Common myeloid progenitor, CD34-positive (primary cell): ENCODE measurements at regions not wholly inside any gene's neighbourhood (a gene's known extent, or its start where the extent isn't known, plus 50 kb on each side); places are given as distances from the start of the nearest gene placed in this dataset.

Experiments used
- CTCF ChIA-PET: fragments of 350-600 bp; sonication (Branson Sonifier 250); formaldehyde crosslinking; loops from one replicate; lab custom pipeline; 2021; ENCODE audit warnings: antibody characterized with exemption; lab: Charles Lee
- POLR2A ChIA-PET: fragments of 350-600 bp; sonication (Branson Sonifier 250); formaldehyde crosslinking; loops from one replicate; lab custom pipeline; 2021; ENCODE audit warnings: antibody characterized with exemption; lab: Charles Lee
- DNase-seq, 3 donors: peaks; one replicate each; pipeline versions ENCODE4 v3.0.0 to v3.0.0-alpha.2; 2013
- H3K27ac ChIP-seq, 2 experiments: 1 replicate in 1 of 2; 2 replicates in 1 of 2; pipeline ENCODE4 v1.7.0; 2013; ENCODE audit warnings: inconsistent platforms in 2 of 2, low read length in 2 of 2, mild to moderate bottlenecking in 2 of 2, low read depth in 1 of 2, moderate library complexity in 1 of 2; ENCODE audit not compliant: severe bottlenecking in 2 of 2, insufficient read depth in 1 of 2, poor library complexity in 1 of 2
- H3K27me3 ChIP-seq, 5 experiments: replicated peaks in 2 of 5; 1 replicate in 3 of 5; 2 replicates in 2 of 5; pipeline versions ENCODE4 v1.6.1 to v1.7.0; 2013; ENCODE audit warnings: low read length in 4 of 5, mild to moderate bottlenecking in 2 of 5, moderate library complexity in 2 of 5, inconsistent platforms in 1 of 5; ENCODE audit not compliant: insufficient read depth in 5 of 5, control insufficient read depth in 4 of 5
- H3K36me3 ChIP-seq, 4 experiments: 1 replicate in 2 of 4; 2 replicates in 2 of 4; pipeline versions ENCODE4 v1.6.1 to v1.7.0; 2013; ENCODE audit warnings: low read length in 3 of 4, control low read depth in 1 of 4, mild to moderate bottlenecking in 1 of 4; ENCODE audit not compliant: control insufficient read depth in 4 of 4, insufficient read depth in 4 of 4
- H3K4me1 ChIP-seq, 4 experiments: 1 replicate in 3 of 4; 2 replicates in 1 of 4; pipeline versions ENCODE4 v1.6.1 to v1.7.1; 2013; ENCODE audit warnings: low read length in 3 of 4, mild to moderate bottlenecking in 3 of 4, control low read depth in 1 of 4, inconsistent platforms in 1 of 4, moderate library complexity in 1 of 4; ENCODE audit not compliant: control insufficient read depth in 4 of 4, insufficient read depth in 4 of 4; ENCODE audit errors: control extremely low read depth in 1 of 4
- H3K4me3 ChIP-seq, 7 experiments: 1 replicate in 4 of 7; 2 replicates in 3 of 7; pipeline versions ENCODE4 v1.5.1 to v1.7.0; 2013; ENCODE audit warnings: mild to moderate bottlenecking in 7 of 7, low read length in 6 of 7, moderate library complexity in 6 of 7, inconsistent platforms in 2 of 7, low read depth in 2 of 7, control low read depth in 1 of 7; ENCODE audit not compliant: insufficient read depth in 4 of 7, control insufficient read depth in 1 of 7; ENCODE audit errors: extremely low read depth in 1 of 7
- H3K9me3 ChIP-seq, 5 experiments: 1 replicate in 4 of 5; 2 replicates in 1 of 5; pipeline versions ENCODE4 v1.6.1 to v1.7.1; 2013; ENCODE audit warnings: low read length in 4 of 5, mild to moderate bottlenecking in 2 of 5, inconsistent platforms in 1 of 5, low read depth in 1 of 5, moderate library complexity in 1 of 5; ENCODE audit not compliant: control insufficient read depth in 4 of 5, insufficient read depth in 2 of 5; ENCODE audit errors: control extremely low read depth in 1 of 5
- WGBS: methylation state at CpG from one replicate; pipeline ENCODE4 v1.1.5; 2013; ENCODE audit not compliant: insufficient coverage; 5-methylcytosine and 5-hydroxymethylcytosine counted together

GRCh38 chr11:116442238-116442752 is 330.5 kb downstream of the BUD13 start:
- CTCF ChIA-PET: no interaction called here
- no peak overlapping the region for H3K27ac ChIP-seq

GRCh38 chr11:116439361-116439677 is 333.5 kb downstream of the BUD13 start:
- Histone ChIP-seq H3K4me3 (no peak overlapping the region), H3K27me3 (peaks cover 0 to 9% (median 3%) of the 10 kb centered on the region in 5 experiments), H3K4me1 (no peaks in the 10 kb centered on the region), H3K9me3 (peaks cover 0 to 8% (median 4%) of the 10 kb centered on the region in 5 experiments), H3K36me3 (no peaks in the 10 kb centered on the region), H3K27ac (no peak overlapping the region)
- CTCF ChIA-PET: no interaction called here
- no peak for DNase-seq
- POLR2A ChIA-PET: no interaction called here

More at GRCh38 chr11:116442238-116442752, 330.5 kb downstream of the BUD13 start:
- no peak for DNase-seq
- Histone ChIP-seq H3K4me1 (no peaks in the 10 kb centered on the region), H3K27me3 (peaks cover 0 to 6% (median 3%) of the 10 kb centered on the region in 5 experiments), H3K9me3 (peaks cover 0 to 8% (median 4%) of the 10 kb centered on the region in 5 experiments), H3K36me3 (no peaks in the 10 kb centered on the region), H3K4me3 (no peak overlapping the region)
- POLR2A ChIA-PET: no interaction called here

- H3K36me3 ChIP-seq: no peaks in the 10 kb centered on the region
- ChIA-PET CTCF (interaction anchor here (1.2 kb wide), 1 partner anchor 15 kb away, joined by 3 read pairs; no protein-coding TSS in a partner anchor), POLR2A (no interaction called here)
- H3K27ac ChIP-seq: no peak overlapping the region
- peaks cover 0 to 8% (median 4%) of the 10 kb centered on the region in 5 experiments for H3K9me3 ChIP-seq
- peaks cover 0 to 14% (median 3%) of the 10 kb centered on the region in 5 experiments for H3K27me3 ChIP-seq
- no peaks in the 10 kb centered on the region for H3K4me1 ChIP-seq
- H3K4me3 ChIP-seq: no peak overlapping the region
- WGBS: 78% methylated on average over 3 of the region's 6 CpGs
- DNase-seq: no peak
Measured at GRCh38 chr11:116438651-116439360, 334.0 kb downstream of the BUD13 start.

- Histone ChIP-seq H3K9me3 (peaks cover 0 to 2% (median 0%) of the 10 kb centered on the region in 5 experiments), H3K4me3 (no peak overlapping the region), H3K4me1 (no peaks in the 10 kb centered on the region), H3K27me3 (peaks cover 0 to 15% (median 2%) of the 10 kb centered on the region in 5 experiments), H3K36me3 (no peaks in the 10 kb centered on the region), H3K27ac (no peak overlapping the region)
- ChIA-PET CTCF (interaction anchor here (1.0 kb wide), 1 partner anchor 20 kb away, joined by 3 read pairs; no protein-coding TSS in a partner anchor), POLR2A (no interaction called here)
- DNase-seq: no peak
- WGBS: no CpG with 5 or more reads among the region's 2 CpGs
Measured at GRCh38 chr11:116434986-116435385, 337.8 kb downstream of the BUD13 start.

- Histone ChIP-seq H3K9me3 (no peaks in the 10 kb centered on the region), H3K4me1 (no peaks in the 10 kb centered on the region), H3K36me3 (no peaks in the 10 kb centered on the region), H3K27me3 (peaks cover 0 to 24% (median 6%) of the 10 kb centered on the region in 5 experiments), H3K4me3 (no peak overlapping the region), H3K27ac (no peak overlapping the region)
- DNase-seq: no peak
- CTCF ChIA-PET: no interaction called here
- POLR2A ChIA-PET: no interaction called here
- 98% methylated on average over 8 of the region's 9 CpGs for WGBS
Measured at GRCh38 chr11:116432301-116432700, 340.5 kb downstream of the BUD13 start.

GRCh38 chr11:116431842-116432241 is 340.9 kb downstream of the BUD13 start:
- Histone ChIP-seq H3K9me3 (no peaks in the 10 kb centered on the region), H3K27ac (no peak overlapping the region), H3K4me3 (no peak overlapping the region), H3K27me3 (peaks cover 0 to 24% (median 7%) of the 10 kb centered on the region in 5 experiments), H3K4me1 (no peaks in the 10 kb centered on the region), H3K36me3 (no peaks in the 10 kb centered on the region)
- 100% methylated on average over 1 of the region's 1 CpG for WGBS
- CTCF ChIA-PET: no interaction called here
- DNase-seq: no peak
- POLR2A ChIA-PET: no interaction called here

GRCh38 chr11:116428638-116428975 is 344.2 kb downstream of the BUD13 start:
- H3K9me3 ChIP-seq: no peaks in the 10 kb centered on the region
- 94% methylated on average over 6 of the region's 6 CpGs for WGBS
- ChIA-PET POLR2A (no interaction called here), CTCF (no interaction called here)
- no peak overlapping the region for H3K27ac ChIP-seq
- H3K4me3 ChIP-seq: no peak overlapping the region
- no peaks in the 10 kb centered on the region for H3K36me3 ChIP-seq
- no peaks in the 10 kb centered on the region for H3K4me1 ChIP-seq
- DNase-seq: no peak
- H3K27me3 ChIP-seq: peaks cover 0 to 16% (median 7%) of the 10 kb centered on the region in 5 experiments
